ENCODE measurements at regions not wholly inside any gene's neighbourhood (a gene's known extent, or its start where the extent isn't known, plus 50 kb on each side); places are given as distances from the start of the nearest gene placed in this dataset.
A peak's percentile ranks its signal among the peaks of the same experiment; 100 is the strongest.

GRCh38 chr2:161010503-161011015 lies 149.7 kb upstream of the TANK start:
- BruUV-seq (replicated peaks), result no TSS peak
- ChIA-PET POLR2A (ENCODE audit: low non-redundant PET) (no interaction called here), CTCF (no interaction called here)

GRCh38 chr2:161017780-161018470 lies 142.3 kb upstream of the TANK start:
- Histone ChIP-seq H3K27me3 (replicated peaks; ENCODE audit: insufficient read depth, low read depth, low read length, poor library complexity) (no peaks in the 10 kb centered on the region), H3K27ac (ENCODE audit: low read depth, low read length, poor library complexity, severe bottlenecking) (no peak overlapping the region), H3K36me3 (ENCODE audit: insufficient read depth, low read length, poor library complexity, severe bottlenecking) (no peaks in the 10 kb centered on the region), H3K4me1 (ENCODE audit: insufficient read depth, low read length, poor library complexity, severe bottlenecking) (no peaks in the 10 kb centered on the region), H3K4me3 (ENCODE audit: low read depth, low read length, poor library complexity, severe bottlenecking) (no peak overlapping the region), H3K9me3 (ENCODE audit: low read depth, low read length, poor library complexity, severe bottlenecking) (no peaks in the 10 kb centered on the region)
- BruUV-seq (replicated peaks), result no TSS peak
- DNase-seq (ENCODE audit: low spot score), result peak; percentile 21
- no peak for TF ChIP-seq EZH2 (IDR thresholded peaks at IDR 0.05; ENCODE audit: borderline replicate concordance, low read depth, low read length, poor library complexity, severe bottlenecking)
- no peak for TF ChIP-seq CTCF (conservative IDR thresholded peaks at IDR 0.05; ENCODE audit: low read depth, low read length)
- intact Hi-C loops (cut with micrococcal nuclease; ENCODE audit: unreplicated experiment), result no loop called here
- ChIA-PET POLR2A (ENCODE audit: low non-redundant PET) (no interaction called here), CTCF (no interaction called here)

More at GRCh38 chr2:161010503-161011015, 149.7 kb upstream of the TANK start:
- Histone ChIP-seq H3K9me3 (ENCODE audit: low read depth, low read length, poor library complexity, severe bottlenecking) (no peaks in the 10 kb centered on the region), H3K27me3 (replicated peaks; ENCODE audit: insufficient read depth, low read depth, low read length, poor library complexity) (no peaks in the 10 kb centered on the region), H3K36me3 (ENCODE audit: insufficient read depth, low read length, poor library complexity, severe bottlenecking) (no peaks in the 10 kb centered on the region), H3K4me1 (ENCODE audit: insufficient read depth, low read length, poor library complexity, severe bottlenecking) (no peaks in the 10 kb centered on the region), H3K27ac (ENCODE audit: low read depth, low read length, poor library complexity, severe bottlenecking) (no peak overlapping the region), H3K4me3 (ENCODE audit: low read depth, low read length, poor library complexity, severe bottlenecking) (no peak overlapping the region)
- no peak for TF ChIP-seq EZH2 (IDR thresholded peaks at IDR 0.05; ENCODE audit: borderline replicate concordance, low read depth, low read length, poor library complexity, severe bottlenecking)
- TF ChIP-seq CTCF (conservative IDR thresholded peaks at IDR 0.05; ENCODE audit: low read depth, low read length), result no peak
- no peak for DNase-seq (ENCODE audit: low spot score)
- intact Hi-C loops (cut with micrococcal nuclease; ENCODE audit: unreplicated experiment), result no loop called here

GRCh38 chr2:161019311-161019710 lies 140.9 kb upstream of the TANK start:
- Histone ChIP-seq H3K9me3 (ENCODE audit: low read depth, low read length, poor library complexity, severe bottlenecking) (no peaks in the 10 kb centered on the region), H3K36me3 (ENCODE audit: insufficient read depth, low read length, poor library complexity, severe bottlenecking) (no peaks in the 10 kb centered on the region), H3K4me1 (ENCODE audit: insufficient read depth, low read length, poor library complexity, severe bottlenecking) (no peaks in the 10 kb centered on the region), H3K27ac (ENCODE audit: low read depth, low read length, poor library complexity, severe bottlenecking) (no peak overlapping the region), H3K4me3 (ENCODE audit: low read depth, low read length, poor library complexity, severe bottlenecking) (no peak overlapping the region), H3K27me3 (replicated peaks; ENCODE audit: insufficient read depth, low read depth, low read length, poor library complexity) (peaks cover 4% of the 10 kb centered on the region)
- POLR2A ChIA-PET (ENCODE audit: low non-redundant PET), result no interaction called here
- intact Hi-C loops (cut with micrococcal nuclease; ENCODE audit: unreplicated experiment), result no loop called here
- no peak for DNase-seq (ENCODE audit: low spot score)
- BruUV-seq (replicated peaks), result no TSS peak
- CTCF ChIA-PET, result no interaction called here
- no peak for TF ChIP-seq EZH2 (IDR thresholded peaks at IDR 0.05; ENCODE audit: borderline replicate concordance, low read depth, low read length, poor library complexity, severe bottlenecking)
- TF ChIP-seq CTCF (conservative IDR thresholded peaks at IDR 0.05; ENCODE audit: low read depth, low read length), result no peak
